Ovary (tissue), 3 donors: ENCODE measurements at regions not wholly inside any gene's neighbourhood (a gene's known extent, or its start where the extent isn't known, plus 50 kb on each side); places are given as distances from the start of the nearest gene placed in this dataset.

Experiments used
- EP300 ChIP-seq: sonication (generic); formaldehyde crosslinking; IDR thresholded peaks from one replicate; pipeline ENCODE4 v1.6.1; 2017; ENCODE audit warnings: antibody characterized with exemption
- POLR2A ChIP-seq: fragments of 450-650 bp; IDR thresholded peaks from one replicate; pipeline ENCODE4 v1.6.1; 2017; ENCODE audit warnings: antibody characterized with exemption, mild to moderate bottlenecking, moderate library complexity
- TF ChIP-seq, protein P1 (sequence below), 3 donors: fragments of 450-650 bp in 2 of 3; fragments of 200-600 bp in 1 of 3; IDR thresholded peaks; one replicate each; pipeline versions ENCODE4 v1.5.1 to v1.8.0; 2016 to 2022; ENCODE audit warnings: antibody characterized with exemption in 3 of 3, mild to moderate bottlenecking in 1 of 3
- donor health status: DM: no; HTN: no; CAD: no.

- TF ChIP-seq, protein P1, sequence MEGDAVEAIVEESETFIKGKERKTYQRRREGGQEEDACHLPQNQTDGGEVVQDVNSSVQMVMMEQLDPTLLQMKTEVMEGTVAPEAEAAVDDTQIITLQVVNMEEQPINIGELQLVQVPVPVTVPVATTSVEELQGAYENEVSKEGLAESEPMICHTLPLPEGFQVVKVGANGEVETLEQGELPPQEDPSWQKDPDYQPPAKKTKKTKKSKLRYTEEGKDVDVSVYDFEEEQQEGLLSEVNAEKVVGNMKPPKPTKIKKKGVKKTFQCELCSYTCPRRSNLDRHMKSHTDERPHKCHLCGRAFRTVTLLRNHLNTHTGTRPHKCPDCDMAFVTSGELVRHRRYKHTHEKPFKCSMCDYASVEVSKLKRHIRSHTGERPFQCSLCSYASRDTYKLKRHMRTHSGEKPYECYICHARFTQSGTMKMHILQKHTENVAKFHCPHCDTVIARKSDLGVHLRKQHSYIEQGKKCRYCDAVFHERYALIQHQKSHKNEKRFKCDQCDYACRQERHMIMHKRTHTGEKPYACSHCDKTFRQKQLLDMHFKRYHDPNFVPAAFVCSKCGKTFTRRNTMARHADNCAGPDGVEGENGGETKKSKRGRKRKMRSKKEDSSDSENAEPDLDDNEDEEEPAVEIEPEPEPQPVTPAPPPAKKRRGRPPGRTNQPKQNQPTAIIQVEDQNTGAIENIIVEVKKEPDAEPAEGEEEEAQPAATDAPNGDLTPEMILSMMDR (IDR thresholded peaks at IDR 0.05): no peak
- TF ChIP-seq POLR2A: no peak
- TF ChIP-seq EP300: no peak
Measured at GRCh38 chr3:70803891-70804290, 491.5 kb upstream of the MDFIC2 start.
